AG10803 (cell line): ENCODE measurements at regions not wholly inside any gene's neighbourhood (a gene's known extent, or its start where the extent isn't known, plus 50 kb on each side); places are given as distances from the start of the nearest gene placed in this dataset.

Experiments used
- DNase-seq: peaks from one replicate; pipeline ENCODE4 v3.0.0; 2010; ENCODE audit warnings: low read depth
- H3K4me3 ChIP-seq: 2 replicates; pipeline ENCODE4 v1.5.1; 2011; ENCODE audit warnings: mild to moderate bottlenecking, low read length, control low read depth
- CTCF ChIP-seq: conservative IDR thresholded peaks from 2 replicates; pipeline ENCODE4 v1.5.1; 2011; ENCODE audit warnings: mild to moderate bottlenecking, low read length, control low read depth, inconsistent platforms

GRCh38 chr11:86177302-86177701 is 67.3 kb upstream of the EED start:
- no peak overlapping the region for H3K4me3 ChIP-seq
- DNase-seq: no peak
- TF ChIP-seq CTCF: no peak

GRCh38 chr11:86176165-86176884 is 68.2 kb upstream of the EED start:
- no peak for TF ChIP-seq CTCF
- DNase-seq: peak; percentile 20
- no peak overlapping the region for H3K4me3 ChIP-seq

GRCh38 chr11:86175626-86176025 is 68.9 kb upstream of the EED start:
- no peak for TF ChIP-seq CTCF
- no peak for DNase-seq
- H3K4me3 ChIP-seq: no peak overlapping the region

- DNase-seq: no peak
- no peak for TF ChIP-seq CTCF
- no peak overlapping the region for H3K4me3 ChIP-seq
These were observed 69.4 kb upstream of the EED start for GRCh38 chr11:86175191-86175590.

- no peak overlapping the region for H3K4me3 ChIP-seq
- TF ChIP-seq CTCF: no peak
- peak; percentile 99 for DNase-seq
These were observed 70.2 kb upstream of the EED start for GRCh38 chr11:86174101-86175046.

GRCh38 chr11:86172894-86173293 is 71.7 kb upstream of the EED start:
- peak; percentile 26 for DNase-seq
- TF ChIP-seq CTCF: no peak
- no peak overlapping the region for H3K4me3 ChIP-seq
